Tibial nerve (tissue), 4 donors: ENCODE measurements at regions not wholly inside any gene's neighbourhood (a gene's known extent, or its start where the extent isn't known, plus 50 kb on each side); places are given as distances from the start of the nearest gene placed in this dataset.
A peak's percentile ranks its signal among the peaks of the same experiment; 100 is the strongest.

Source experiments
- DNase-seq, 2 donors: peaks; one replicate each; pipeline ENCODE4 v3.0.0-alpha.2; 2019; ENCODE audit warnings: low spot score in 2 of 2
- H3K27ac ChIP-seq, 4 donors: fragments of 200-600 bp; sonication (generic) in 3 of 4; one replicate each; pipeline ENCODE4 v1.5.1; 2017 to 2019; ENCODE audit warnings: mild to moderate bottlenecking in 1 of 4
- H3K27me3 ChIP-seq, 2 donors: fragments of 200-600 bp; sonication (generic) in 1 of 2; one replicate each; pipeline versions ENCODE4 v1.5.1 to v1.6.0; 2017 to 2019
- H3K36me3 ChIP-seq, 3 donors: fragments of 200-600 bp; sonication (generic); one replicate each; pipeline ENCODE4 v1.5.1; 2018 to 2019
- H3K4me1 ChIP-seq, 4 donors: fragments of 200-600 bp; sonication (generic) in 3 of 4; one replicate each; pipeline ENCODE4 v1.5.1; 2017 to 2019
- H3K4me3 ChIP-seq, 4 donors: fragments of 200-600 bp; sonication (generic) in 3 of 4; one replicate each; pipeline ENCODE4 v1.5.1; 2017 to 2019; ENCODE audit warnings: mild to moderate bottlenecking in 1 of 4, moderate library complexity in 1 of 4
- H3K9me3 ChIP-seq, 4 donors: fragments of 200-600 bp; sonication (generic) in 3 of 4; one replicate each; pipeline ENCODE4 v1.5.1; 2017 to 2019
- EP300 ChIP-seq, 2 donors: sonication (generic); formaldehyde crosslinking; IDR thresholded peaks; one replicate each; pipeline ENCODE4 v1.6.1; 2017; ENCODE audit warnings: antibody characterized with exemption in 2 of 2, mild to moderate bottlenecking in 1 of 2
- POLR2A ChIP-seq, 2 donors: fragments of 450-650 bp; IDR thresholded peaks; one replicate each; pipeline ENCODE4 v1.6.1; 2017; ENCODE audit warnings: antibody characterized with exemption in 2 of 2, mild to moderate bottlenecking in 2 of 2, moderate library complexity in 2 of 2
- WGBS, 2 donors: methylation state at CpG; one replicate each; pipeline ENCODE4 v1.1.5; 2018; 5-methylcytosine and 5-hydroxymethylcytosine counted together
- TF ChIP-seq, protein P1 (sequence below), 5 experiments: fragments of 200-600 bp in 3 of 5; fragments of 450-650 bp in 2 of 5; sonication (generic) in 3 of 5; IDR thresholded peaks; one replicate each; pipeline ENCODE4 v1.5.1; 2016 to 2019; ENCODE audit warnings: antibody characterized with exemption in 5 of 5, mild to moderate bottlenecking in 3 of 5, moderate library complexity in 2 of 5

GRCh38 chr13:79941752-79942151, 399.2 kb downstream of the SPRY2 start:
- DNase-seq, result no peak
- H3K36me3 ChIP-seq, result no peaks in the 10 kb centered on the region
- no peak overlapping the region for H3K27ac ChIP-seq
- peaks cover 0 to 21% (median 0%) of the 10 kb centered on the region in 4 donors for H3K4me1 ChIP-seq
- H3K27me3 ChIP-seq, result no peaks in the 10 kb centered on the region
- H3K9me3 ChIP-seq, result no peaks in the 10 kb centered on the region
- TF ChIP-seq POLR2A (IDR thresholded peaks at IDR 0.05), result no peak
- no peak for TF ChIP-seq EP300 (IDR thresholded peaks at IDR 0.05)
- TF ChIP-seq, protein P1, sequence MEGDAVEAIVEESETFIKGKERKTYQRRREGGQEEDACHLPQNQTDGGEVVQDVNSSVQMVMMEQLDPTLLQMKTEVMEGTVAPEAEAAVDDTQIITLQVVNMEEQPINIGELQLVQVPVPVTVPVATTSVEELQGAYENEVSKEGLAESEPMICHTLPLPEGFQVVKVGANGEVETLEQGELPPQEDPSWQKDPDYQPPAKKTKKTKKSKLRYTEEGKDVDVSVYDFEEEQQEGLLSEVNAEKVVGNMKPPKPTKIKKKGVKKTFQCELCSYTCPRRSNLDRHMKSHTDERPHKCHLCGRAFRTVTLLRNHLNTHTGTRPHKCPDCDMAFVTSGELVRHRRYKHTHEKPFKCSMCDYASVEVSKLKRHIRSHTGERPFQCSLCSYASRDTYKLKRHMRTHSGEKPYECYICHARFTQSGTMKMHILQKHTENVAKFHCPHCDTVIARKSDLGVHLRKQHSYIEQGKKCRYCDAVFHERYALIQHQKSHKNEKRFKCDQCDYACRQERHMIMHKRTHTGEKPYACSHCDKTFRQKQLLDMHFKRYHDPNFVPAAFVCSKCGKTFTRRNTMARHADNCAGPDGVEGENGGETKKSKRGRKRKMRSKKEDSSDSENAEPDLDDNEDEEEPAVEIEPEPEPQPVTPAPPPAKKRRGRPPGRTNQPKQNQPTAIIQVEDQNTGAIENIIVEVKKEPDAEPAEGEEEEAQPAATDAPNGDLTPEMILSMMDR (IDR thresholded peaks at IDR 0.05), result no peak
- 93 to 94% methylated on average over 5 of the region's 5 CpGs for WGBS, 2 donors
- H3K4me3 ChIP-seq, result no peak overlapping the region

GRCh38 chr13:79939689-79940088, 401.2 kb downstream of the SPRY2 start:
- WGBS, 2 donors, result 61 to 66% methylated on average over 2 of the region's 2 CpGs
- no peaks in the 10 kb centered on the region for H3K9me3 ChIP-seq

DNA sequence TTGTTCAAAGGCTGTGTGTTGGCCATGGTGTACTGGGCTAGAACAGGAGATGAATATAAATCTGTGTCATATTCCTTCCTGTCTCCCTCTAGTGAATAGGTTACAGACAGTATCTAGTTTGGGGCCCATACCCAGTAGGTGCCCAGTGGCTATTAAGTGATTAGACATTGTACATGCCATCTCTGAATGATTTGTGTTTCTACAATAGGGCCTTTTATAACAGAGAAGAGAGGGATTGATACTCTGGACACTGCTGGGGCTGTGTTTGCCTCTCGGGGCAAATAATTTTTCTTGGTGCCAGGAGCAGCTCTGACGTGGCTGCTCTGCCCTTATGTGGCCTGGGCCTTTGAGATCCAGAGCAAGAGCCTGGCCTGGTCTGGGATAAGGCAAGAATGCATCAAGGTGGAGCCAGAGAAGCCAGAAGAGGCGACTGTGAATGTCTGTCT, 403.1 kb downstream of the SPRY2 start:
- TF ChIP-seq EP300 (IDR thresholded peaks at IDR 0.05) (no peak), POLR2A (IDR thresholded peaks at IDR 0.05) (no peak)
- TF ChIP-seq, protein P1 (IDR thresholded peaks at IDR 0.05), result no peak
- Histone ChIP-seq H3K27ac (peak overlapping the region in 3 of 4 donors; percentile 56 to 92 (median 76)), H3K36me3 (no peaks in the 10 kb centered on the region), H3K4me3 (no peak overlapping the region), H3K27me3 (no peaks in the 10 kb centered on the region), H3K9me3 (no peaks in the 10 kb centered on the region), H3K4me1 (peaks cover 0 to 44% (median 10%) of the 10 kb centered on the region in 4 donors)
- 44 to 49% methylated on average over 3 of the region's 3 CpGs for WGBS, 2 donors
- no peak for DNase-seq

More at GRCh38 chr13:79939689-79940088, 401.2 kb downstream of the SPRY2 start:
- Histone ChIP-seq H3K27me3 (no peaks in the 10 kb centered on the region), H3K4me1 (peaks cover 0 to 40% (median 10%) of the 10 kb centered on the region in 4 donors), H3K27ac (no peak overlapping the region), H3K36me3 (no peaks in the 10 kb centered on the region), H3K4me3 (no peak overlapping the region)
- DNase-seq, result no peak
- TF ChIP-seq EP300 (IDR thresholded peaks at IDR 0.05) (no peak), POLR2A (IDR thresholded peaks at IDR 0.05) (no peak)
- TF ChIP-seq, protein P1 (IDR thresholded peaks at IDR 0.05), result no peak

GRCh38 chr13:79937311-79937710, 403.6 kb downstream of the SPRY2 start:
- 69 to 72% methylated on average over 4 of the region's 4 CpGs for WGBS, 2 donors
- TF ChIP-seq EP300 (IDR thresholded peaks at IDR 0.05) (no peak), POLR2A (IDR thresholded peaks at IDR 0.05) (no peak)
- TF ChIP-seq, protein P1 (IDR thresholded peaks at IDR 0.05), result no peak
- H3K4me3 ChIP-seq, result no peak overlapping the region
- DNase-seq, result no peak
- H3K4me1 ChIP-seq, result peaks cover 0 to 44% (median 10%) of the 10 kb centered on the region in 4 donors
- no peaks in the 10 kb centered on the region for H3K36me3 ChIP-seq
- H3K27me3 ChIP-seq, result no peaks in the 10 kb centered on the region
- no peaks in the 10 kb centered on the region for H3K9me3 ChIP-seq
- H3K27ac ChIP-seq, result peak overlapping the region; percentile 48 to 92 (median 66)

GRCh38 chr13:79936368-79937136, 404.4 kb downstream of the SPRY2 start:
- no peak overlapping the region for H3K4me3 ChIP-seq
- H3K27me3 ChIP-seq, result no peaks in the 10 kb centered on the region
- 18 to 34% methylated on average over 12 of the region's 12 CpGs for WGBS, 2 donors
- no peaks in the 10 kb centered on the region for H3K36me3 ChIP-seq
- peak overlapping the region; percentile 48 to 92 (median 66) for H3K27ac ChIP-seq
- no peaks in the 10 kb centered on the region for H3K9me3 ChIP-seq
- peak in 1 of 2 donors; percentile 25 for DNase-seq
- peaks cover 0 to 44% (median 10%) of the 10 kb centered on the region in 4 donors for H3K4me1 ChIP-seq
- TF ChIP-seq POLR2A (IDR thresholded peaks at IDR 0.05) (no peak), EP300 (IDR thresholded peaks at IDR 0.05) (peak in 1 of 2 donors; percentile 92)
